HAP-1 (cell line): ENCODE measurements at regions not wholly inside any gene's neighbourhood (a gene's known extent, or its start where the extent isn't known, plus 50 kb on each side); places are given as distances from the start of the nearest gene placed in this dataset.
A peak's percentile ranks its signal among the peaks of the same experiment; 100 is the strongest.

Experiments used
- DNase-seq, 2 experiments: peaks; one replicate each; pipeline ENCODE4 v3.0.0-alpha.2; 2016 to 2020; ENCODE audit warnings: low spot score in 2 of 2
- H3K27me3 ChIP-seq: fragments of 250-450 bp; sonication (Bioruptor Pico); 2 replicates; pipeline ENCODE4 v1.5.1; 2020; ENCODE audit warnings: low read depth, mild to moderate bottlenecking, moderate library complexity
- H3K36me3 ChIP-seq: fragments of 250-450 bp; sonication (Bioruptor Pico); replicated peaks from 2 replicates; pipeline ENCODE4 v1.5.1; 2020; ENCODE audit warnings: mild to moderate bottlenecking
- H3K4me1 ChIP-seq: fragments of 250-450 bp; sonication (Bioruptor Pico); 2 replicates; pipeline ENCODE4 v1.5.1; 2020; ENCODE audit warnings: mild to moderate bottlenecking
- H3K4me3 ChIP-seq: fragments of 250-450 bp; sonication (Bioruptor Pico); 2 replicates; pipeline ENCODE4 v1.5.1; 2020; ENCODE audit warnings: mild to moderate bottlenecking, moderate library complexity
- H3K9me3 ChIP-seq: fragments of 250-450 bp; sonication (Bioruptor Pico); 2 replicates; pipeline ENCODE4 v1.5.1; 2020; ENCODE audit warnings: mild to moderate bottlenecking, moderate library complexity
- in situ Hi-C: fragments of 300-500 bp; cut with MboI; formaldehyde crosslinking; loops from 3 replicates; pipeline ENCODE4 v1.14.3; 2020; ENCODE audit warnings: low sequenced_read_pairs, inconsistent platforms, mixed read lengths

DNA sequence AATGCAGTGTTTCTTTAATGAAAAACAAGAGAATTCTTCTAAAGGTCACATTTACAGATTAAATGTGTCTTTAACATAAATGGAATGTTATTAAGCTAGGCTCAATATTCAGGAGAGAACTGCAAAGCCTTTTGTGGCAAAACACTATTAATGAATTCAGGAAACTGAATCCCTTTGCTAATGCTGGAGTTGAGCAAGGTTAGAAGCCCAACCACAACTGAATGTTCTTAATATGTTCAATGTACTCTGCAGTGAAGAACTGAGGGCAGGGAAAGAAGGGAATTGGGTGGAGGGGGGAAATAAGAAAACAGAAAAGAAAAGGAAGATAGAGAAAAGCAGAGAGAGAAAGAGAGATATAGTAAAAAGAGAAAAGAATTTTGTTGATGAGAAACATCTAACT is 276.7 kb upstream of the TMEM161B start:
- peaks cover 32% of the 10 kb centered on the region for H3K4me1 ChIP-seq
- peak in 1 of 2 experiments; percentile 31 for DNase-seq
- no peaks in the 10 kb centered on the region for H3K36me3 ChIP-seq
- no peaks in the 10 kb centered on the region for H3K27me3 ChIP-seq
- H3K9me3 ChIP-seq, result no peaks in the 10 kb centered on the region
- no peak overlapping the region for H3K4me3 ChIP-seq
- in situ Hi-C loops, result loop anchor here (10.0 kb wide), 1 partner anchor 129 kb away; no protein-coding TSS in a partner anchor

DNA sequence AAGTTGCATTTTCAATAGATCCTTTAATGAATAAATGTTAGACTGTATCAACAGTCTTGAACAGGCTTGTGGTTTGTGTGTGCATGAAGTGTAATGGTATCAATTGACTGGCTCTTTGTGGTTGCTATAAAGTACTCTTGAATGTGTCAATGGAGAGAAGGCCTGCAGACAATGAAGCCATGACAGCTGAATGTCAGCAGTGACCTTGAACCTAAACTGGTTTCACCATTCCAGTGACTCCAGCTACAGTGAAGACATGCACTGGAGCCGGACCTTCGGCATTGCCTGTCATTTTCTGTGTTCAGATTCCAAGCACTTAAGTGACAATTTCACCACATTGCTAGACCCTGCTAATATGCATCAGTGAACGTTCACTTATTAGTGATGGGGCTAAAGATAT is 276.0 kb upstream of the TMEM161B start:
- Histone ChIP-seq H3K9me3 (no peaks in the 10 kb centered on the region), H3K27me3 (no peaks in the 10 kb centered on the region), H3K4me3 (no peak overlapping the region), H3K36me3 (no peaks in the 10 kb centered on the region), H3K4me1 (peaks cover 36% of the 10 kb centered on the region)
- in situ Hi-C loops, result loop anchor here (10.0 kb wide), 1 partner anchor 130 kb away; no protein-coding TSS in a partner anchor
- DNase-seq, result peak; percentile 48 to 69

DNA sequence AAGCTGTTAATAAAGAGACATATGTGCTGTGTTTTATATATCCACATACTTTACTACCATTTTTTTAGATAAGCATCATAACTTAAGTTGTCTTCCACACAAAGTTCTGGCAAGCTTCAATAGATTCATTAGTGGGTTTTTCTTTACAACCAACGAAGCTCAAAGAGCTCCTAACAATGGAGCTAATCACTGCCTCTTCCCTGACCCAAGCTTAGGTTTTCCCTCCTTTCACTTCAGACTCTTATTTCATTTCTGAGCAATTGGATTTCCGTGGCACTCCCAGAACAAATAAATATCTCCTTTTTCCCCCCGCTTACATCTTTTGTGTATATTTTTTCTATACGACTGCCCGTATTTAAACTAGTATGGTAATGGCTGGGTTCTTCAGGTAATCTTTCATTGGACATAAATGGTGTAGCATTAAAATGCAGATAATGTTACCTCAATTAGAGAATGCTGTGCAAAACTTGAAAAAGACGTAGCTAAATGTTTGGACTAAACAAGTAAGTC is 275.5 kb upstream of the TMEM161B start:
- peaks cover 38% of the 10 kb centered on the region for H3K4me1 ChIP-seq
- H3K27me3 ChIP-seq, result no peaks in the 10 kb centered on the region
- no peak overlapping the region for H3K4me3 ChIP-seq
- in situ Hi-C loops, result loop anchor here (10.0 kb wide), 1 partner anchor 131 kb away; no protein-coding TSS in a partner anchor
- DNase-seq, result peak in 1 of 2 experiments; percentile 65
- H3K9me3 ChIP-seq, result no peaks in the 10 kb centered on the region
- no peaks in the 10 kb centered on the region for H3K36me3 ChIP-seq

DNA sequence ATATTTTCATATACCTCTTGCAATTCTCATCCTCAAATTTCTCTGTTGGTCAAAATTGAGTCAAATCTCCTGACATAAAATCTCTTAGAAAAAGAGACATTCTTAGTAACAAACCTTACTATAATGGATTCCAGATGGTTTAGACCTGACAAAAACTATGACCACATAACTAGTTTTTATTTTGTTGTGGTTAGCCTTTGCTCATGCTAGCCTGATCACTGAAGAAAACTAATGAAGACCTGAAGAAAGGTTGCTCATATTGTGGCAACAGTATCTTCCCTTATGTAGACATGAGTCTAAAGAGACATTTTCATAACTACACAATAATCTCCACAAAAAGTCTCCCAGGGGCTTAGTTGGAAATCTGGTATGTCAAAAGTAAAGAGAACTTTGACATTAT is 274.1 kb upstream of the TMEM161B start:
- Histone ChIP-seq H3K9me3 (no peaks in the 10 kb centered on the region), H3K4me3 (no peak overlapping the region), H3K4me1 (peaks cover 42% of the 10 kb centered on the region), H3K36me3 (no peaks in the 10 kb centered on the region), H3K27me3 (no peaks in the 10 kb centered on the region)
- DNase-seq, result no peak
- in situ Hi-C loops, result loop anchor here (10.0 kb wide), 1 partner anchor 132 kb away; no protein-coding TSS in a partner anchor

DNA sequence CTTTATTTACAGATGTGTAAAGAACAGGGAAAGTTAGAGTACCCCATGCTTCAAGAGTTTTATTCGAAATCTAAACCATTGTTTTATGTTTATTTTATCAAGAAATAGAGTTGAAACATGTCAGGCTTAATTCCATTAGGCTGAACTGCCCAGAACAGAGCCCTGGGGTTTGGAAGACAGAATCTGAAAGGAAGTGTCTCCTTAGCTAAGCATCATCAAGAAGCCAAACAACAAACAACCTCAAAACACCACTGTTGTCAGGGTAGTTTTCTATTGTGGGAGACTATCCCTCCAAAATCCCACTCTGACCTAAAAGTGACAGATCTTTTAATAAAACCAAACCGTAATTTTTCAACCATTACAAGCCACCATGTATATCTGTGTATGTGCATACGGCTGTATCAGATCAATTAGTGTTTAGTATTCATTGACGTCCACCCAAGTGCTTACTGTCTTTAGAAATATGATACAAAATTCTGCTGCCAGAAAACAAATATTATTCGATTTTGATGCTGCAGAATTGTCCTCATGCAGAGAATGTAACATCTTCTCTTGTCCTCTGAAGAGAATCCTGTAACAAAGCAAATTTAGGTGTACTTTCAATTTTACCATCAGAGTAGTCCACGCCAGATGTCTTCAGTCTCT is 271.9 kb upstream of the TMEM161B start:
- Histone ChIP-seq H3K4me3 (no peak overlapping the region), H3K4me1 (peaks cover 42% of the 10 kb centered on the region), H3K9me3 (no peaks in the 10 kb centered on the region), H3K36me3 (no peaks in the 10 kb centered on the region), H3K27me3 (no peaks in the 10 kb centered on the region)
- DNase-seq, result no peak
- in situ Hi-C loops, result loop anchor here (10.0 kb wide), 1 partner anchor 134 kb away; no protein-coding TSS in a partner anchor

DNA sequence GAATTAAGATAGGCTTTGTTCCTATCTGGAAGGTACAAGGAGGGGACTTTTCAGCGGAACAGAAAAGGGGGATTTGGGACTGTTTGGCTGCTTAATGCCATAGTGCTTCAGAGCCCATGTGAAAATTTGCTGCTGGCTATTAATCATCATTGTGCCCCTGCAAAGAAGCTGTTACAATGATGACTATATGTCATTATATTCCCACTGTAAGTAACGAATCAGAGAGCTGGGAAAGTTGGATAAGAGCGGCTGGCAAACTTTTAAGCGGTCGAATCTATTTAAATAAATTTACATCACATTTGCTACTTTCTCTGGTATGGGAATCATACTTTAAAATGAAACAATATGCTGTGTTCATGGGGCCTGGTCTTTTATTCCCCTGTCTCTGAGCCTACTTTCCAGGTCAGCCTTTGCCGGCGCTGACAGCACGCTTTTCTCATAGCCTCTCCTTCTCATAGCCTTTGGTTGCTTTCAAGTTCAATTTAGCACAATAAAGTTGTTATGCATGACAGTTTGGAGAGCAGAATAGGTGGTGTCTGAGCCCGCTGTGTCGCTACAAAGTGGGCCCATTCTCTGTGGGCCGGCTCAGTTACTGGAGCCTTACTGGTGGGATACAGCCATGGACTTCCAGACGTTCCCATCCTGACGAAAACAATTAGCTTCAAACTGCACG is 271.2 kb upstream of the TMEM161B start:
- Histone ChIP-seq H3K9me3 (no peaks in the 10 kb centered on the region), H3K36me3 (no peaks in the 10 kb centered on the region), H3K27me3 (no peaks in the 10 kb centered on the region), H3K4me1 (peaks cover 34% of the 10 kb centered on the region), H3K4me3 (no peak overlapping the region)
- DNase-seq, result peak; percentile 63 to 77
- in situ Hi-C loops, result loop anchor here (10.0 kb wide), 1 partner anchor 135 kb away; no protein-coding TSS in a partner anchor

DNA sequence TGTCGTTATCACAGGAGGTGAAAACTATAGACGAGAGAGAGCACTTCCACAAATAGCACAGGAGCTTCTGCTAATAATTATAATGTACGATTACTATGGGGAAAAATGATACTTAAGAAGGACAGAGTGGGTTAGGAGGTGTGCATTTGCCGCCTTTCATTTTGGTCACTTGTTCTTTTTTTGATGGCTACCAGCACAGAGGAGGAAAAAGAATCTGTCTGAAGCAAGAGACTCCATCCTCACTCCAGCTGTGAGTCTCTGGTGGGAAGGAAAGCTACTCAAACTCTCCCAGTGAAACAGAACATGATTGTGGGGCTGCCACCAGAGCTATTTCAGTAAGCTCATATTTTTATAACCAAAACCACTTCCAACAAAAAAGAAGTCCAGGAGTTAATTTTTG is 270.4 kb upstream of the TMEM161B start:
- Histone ChIP-seq H3K27me3 (no peaks in the 10 kb centered on the region), H3K4me1 (peaks cover 26% of the 10 kb centered on the region), H3K9me3 (no peaks in the 10 kb centered on the region), H3K36me3 (no peaks in the 10 kb centered on the region), H3K4me3 (no peak overlapping the region)
- in situ Hi-C loops, result no loop called here
- DNase-seq, result no peak

DNA sequence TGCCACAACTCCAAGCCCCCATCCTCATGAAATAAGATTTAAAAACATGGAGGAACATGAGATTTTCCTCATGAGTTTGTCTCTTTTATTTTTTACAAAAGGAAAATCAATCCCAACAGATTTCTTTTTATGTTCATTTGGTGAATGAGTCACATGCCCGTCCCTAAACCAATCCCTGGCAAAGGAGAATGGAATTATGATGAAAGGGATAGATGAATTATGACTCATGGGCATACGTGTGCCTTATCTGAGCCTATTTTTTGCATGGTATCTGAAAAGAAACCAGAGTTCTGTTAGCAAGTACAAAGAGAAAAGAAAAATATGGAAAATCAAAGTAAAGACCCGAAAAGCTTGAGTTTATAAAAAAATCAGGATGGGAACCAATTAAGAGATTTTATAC is 267.5 kb upstream of the TMEM161B start:
- no peak for DNase-seq
- no peaks in the 10 kb centered on the region for H3K36me3 ChIP-seq
- H3K4me1 ChIP-seq, result peaks cover 18% of the 10 kb centered on the region
- in situ Hi-C loops, result no loop called here
- H3K27me3 ChIP-seq, result no peaks in the 10 kb centered on the region
- no peak overlapping the region for H3K4me3 ChIP-seq
- no peaks in the 10 kb centered on the region for H3K9me3 ChIP-seq

DNA sequence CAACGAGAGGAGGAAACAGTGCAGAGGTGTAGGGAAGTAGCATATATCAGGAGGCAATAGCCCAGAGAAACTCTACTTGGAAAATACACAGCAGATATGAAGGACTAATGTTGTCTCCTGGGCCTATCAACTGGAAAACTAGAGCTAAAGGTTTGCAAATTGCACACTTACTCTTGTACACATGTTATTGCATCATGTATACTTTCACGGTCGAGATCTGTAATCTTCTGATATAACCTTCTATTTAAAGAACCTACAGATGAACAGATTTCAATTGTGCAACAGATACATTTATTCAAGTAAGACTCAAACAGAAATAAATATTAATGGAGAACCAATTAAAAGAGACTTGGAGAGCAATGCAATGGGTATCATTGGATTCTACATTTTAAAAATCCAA is 256.3 kb upstream of the TMEM161B start:
- Histone ChIP-seq H3K27me3 (no peaks in the 10 kb centered on the region), H3K36me3 (no peaks in the 10 kb centered on the region), H3K4me1 (no peaks in the 10 kb centered on the region), H3K9me3 (no peaks in the 10 kb centered on the region), H3K4me3 (no peak overlapping the region)
- in situ Hi-C loops, result no loop called here
- DNase-seq, result no peak

DNA sequence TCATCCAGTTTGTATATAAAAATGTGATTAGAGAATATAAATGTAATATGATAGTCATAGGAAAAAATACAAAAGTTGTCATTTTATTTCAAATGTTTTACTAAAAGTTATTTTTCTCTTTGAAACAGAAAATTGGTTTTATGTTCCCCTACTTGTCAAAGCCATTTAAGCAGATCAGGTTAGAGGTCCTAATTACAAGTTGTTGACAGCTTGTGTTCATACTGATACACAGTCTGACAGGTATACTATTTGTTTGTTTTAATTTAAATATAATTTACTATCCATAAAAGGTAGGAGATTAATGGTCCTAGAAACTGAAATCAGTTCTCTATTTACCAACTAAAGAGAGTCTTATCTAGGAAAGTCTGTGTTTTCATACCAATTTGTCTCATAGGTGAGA is 250.4 kb upstream of the TMEM161B start:
- in situ Hi-C loops, result no loop called here
- Histone ChIP-seq H3K27me3 (no peaks in the 10 kb centered on the region), H3K9me3 (no peaks in the 10 kb centered on the region), H3K36me3 (no peaks in the 10 kb centered on the region), H3K4me3 (no peak overlapping the region), H3K4me1 (no peaks in the 10 kb centered on the region)
- DNase-seq, result no peak

DNA sequence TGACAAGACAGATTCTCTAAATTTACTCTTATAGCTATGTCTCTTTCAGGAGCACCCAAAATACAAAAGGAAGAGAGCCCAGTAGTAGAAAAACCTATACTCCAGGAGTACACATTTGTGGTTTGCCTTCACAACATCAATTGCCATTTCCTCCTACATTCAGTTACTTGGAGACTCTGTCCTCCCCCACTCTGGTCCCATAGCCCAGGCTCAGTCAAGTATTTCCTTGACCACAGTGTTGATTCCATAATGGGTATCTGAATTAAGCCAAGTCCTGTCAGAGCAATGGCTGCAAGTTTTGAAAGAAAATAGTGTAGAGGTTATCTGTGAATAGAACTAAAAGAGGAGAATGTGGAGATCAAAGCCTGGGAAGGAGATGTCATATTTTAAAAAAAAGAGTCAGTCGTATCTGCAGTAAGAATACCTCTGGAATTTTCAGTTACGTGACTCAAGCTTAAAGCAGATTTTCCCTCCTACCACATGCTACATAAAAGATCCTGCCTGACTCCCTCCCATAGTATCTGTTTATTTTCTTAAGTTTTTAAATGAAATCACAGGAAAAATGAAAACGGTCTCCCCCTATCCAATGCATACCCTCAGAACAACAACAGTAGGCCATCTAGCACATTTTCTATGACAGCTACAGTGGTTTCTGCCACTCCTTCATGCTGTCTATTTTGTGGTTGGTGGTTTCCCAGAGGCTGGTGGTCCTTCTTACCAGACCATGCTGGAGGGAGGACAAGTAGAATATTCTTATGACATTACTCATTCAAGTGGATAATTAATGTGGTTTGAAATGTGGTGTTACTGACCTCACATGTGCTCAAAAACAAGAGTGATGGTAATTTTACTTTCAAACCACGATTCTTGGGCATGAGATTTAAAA is 249.7 kb upstream of the TMEM161B start:
- DNase-seq, result no peak
- Histone ChIP-seq H3K36me3 (no peaks in the 10 kb centered on the region), H3K9me3 (no peaks in the 10 kb centered on the region), H3K4me1 (no peaks in the 10 kb centered on the region), H3K27me3 (no peaks in the 10 kb centered on the region), H3K4me3 (no peak overlapping the region)
- in situ Hi-C loops, result no loop called here

DNA sequence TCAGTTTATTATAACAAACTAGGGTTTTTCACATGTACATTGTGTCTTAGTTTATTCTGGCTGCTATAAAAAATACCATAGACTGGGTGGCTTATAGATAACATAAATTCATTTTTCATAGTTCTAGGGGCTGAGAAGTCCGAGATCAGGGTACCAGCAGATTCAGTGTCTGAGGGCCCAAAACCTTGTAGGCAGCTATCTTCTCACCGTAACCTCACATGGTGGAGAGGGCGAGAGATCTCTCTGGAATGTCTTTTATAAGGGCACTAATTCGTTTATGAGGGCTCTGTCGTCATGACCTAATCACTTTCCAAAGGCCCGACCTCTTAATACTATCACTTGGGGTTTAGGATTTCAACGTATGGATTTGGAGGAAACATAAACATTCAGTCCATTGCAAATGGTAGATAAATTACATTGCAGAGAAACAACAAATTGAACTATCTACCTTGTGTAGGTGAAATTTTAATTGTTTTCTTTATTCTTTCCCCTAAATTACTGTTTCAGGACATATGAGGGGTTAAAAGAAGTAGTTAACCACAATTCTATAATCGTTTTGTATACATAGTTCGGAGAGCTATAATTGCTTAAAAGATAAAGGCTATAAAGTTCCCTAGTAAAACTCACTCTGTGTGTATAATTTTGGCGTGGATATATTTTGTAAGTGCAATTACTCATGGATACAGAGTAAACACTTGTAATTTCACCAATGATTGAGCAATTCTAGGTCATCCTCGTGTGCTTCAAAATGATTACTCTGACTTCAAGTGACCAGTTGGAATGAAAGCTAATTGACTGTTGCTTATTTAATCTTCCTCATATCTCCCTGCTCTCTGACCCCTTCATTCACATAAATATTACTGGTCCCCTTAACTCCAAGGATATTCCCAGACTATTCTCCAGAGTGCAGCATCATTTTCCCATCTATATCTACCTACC is 247.5 kb upstream of the TMEM161B start:
- no peak overlapping the region for H3K4me3 ChIP-seq
- no peaks in the 10 kb centered on the region for H3K36me3 ChIP-seq
- in situ Hi-C loops, result no loop called here
- H3K9me3 ChIP-seq, result no peaks in the 10 kb centered on the region
- H3K27me3 ChIP-seq, result no peaks in the 10 kb centered on the region
- DNase-seq, result no peak
- no peaks in the 10 kb centered on the region for H3K4me1 ChIP-seq

DNA sequence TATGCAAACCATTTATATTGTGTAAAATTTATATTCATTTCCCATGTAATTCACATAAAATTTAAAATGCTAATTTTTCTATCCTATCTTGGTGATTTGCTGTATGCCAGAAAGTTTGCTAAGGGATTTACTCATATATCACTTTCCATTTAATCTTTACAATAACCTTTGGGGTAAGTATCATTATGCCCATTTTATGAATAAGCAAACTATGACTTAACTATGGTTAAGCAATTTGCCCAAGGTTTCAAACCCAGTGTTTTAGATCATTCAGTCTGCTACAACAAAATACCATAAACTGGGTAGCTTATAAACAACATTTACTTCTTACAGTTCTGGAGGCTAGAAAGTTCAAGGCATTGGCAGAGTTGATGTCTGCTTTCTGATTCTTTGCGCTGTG is 246.4 kb upstream of the TMEM161B start:
- in situ Hi-C loops, result no loop called here
- DNase-seq, result no peak
- H3K9me3 ChIP-seq, result no peaks in the 10 kb centered on the region
- no peaks in the 10 kb centered on the region for H3K36me3 ChIP-seq
- H3K4me1 ChIP-seq, result no peaks in the 10 kb centered on the region
- no peaks in the 10 kb centered on the region for H3K27me3 ChIP-seq
- no peak overlapping the region for H3K4me3 ChIP-seq
